ENCODE measurements at regions not wholly inside any gene's neighbourhood (a gene's known extent, or its start where the extent isn't known, plus 50 kb on each side); places are given as distances from the start of the nearest gene placed in this dataset.

- Histone ChIP-seq H3K4me2 (no peak overlapping the region), H3K79me2 (ENCODE audit: low read depth) (no peaks in the 10 kb centered on the region), H3K9ac (no peak overlapping the region), H3K36me3 (no peaks in the 10 kb centered on the region), H4K20me1 (ENCODE audit: low read depth) (no peaks in the 10 kb centered on the region), H3K4me3 (no peak overlapping the region), H3K27me3 (peaks cover under 1% of the 10 kb centered on the region), H3K9me3 (ENCODE audit: low read depth) (no peaks in the 10 kb centered on the region), H3K4me1 (no peaks in the 10 kb centered on the region), H2AFZ (replicated peaks) (no peak overlapping the region), H3F3A (ENCODE audit: low read depth) (no peaks in the 10 kb centered on the region), H3K27ac (no peak overlapping the region)
- no peak overlapping the region for H3K4me3 Mint-ChIP-seq
- TF ChIP-seq CTCF (IDR thresholded peaks at IDR 0.05) (no peak), EZH2phosphoT487 (IDR thresholded peaks at IDR 0.05) (no peak), EZH2 (IDR thresholded peaks at IDR 0.05) (no peak)
- H3K36me3 Mint-ChIP-seq = no peaks in the 10 kb centered on the region
- H3K9me3 Mint-ChIP-seq = peaks cover 22% of the 10 kb centered on the region
- H3K4me1 Mint-ChIP-seq = no peaks in the 10 kb centered on the region
- H3K27me3 Mint-ChIP-seq (ENCODE audit: insufficient read depth, low read depth) = peaks cover 11% of the 10 kb centered on the region
- no peak for DNase-seq (ENCODE audit: low spot score)
- H3K27ac Mint-ChIP-seq = no peak overlapping the region
These were observed 158.7 kb upstream of the NBPF11 start for GRCh38 chr1:148310807-148311206.

GRCh38 chr1:148309940-148310500 lies 157.9 kb upstream of the NBPF11 start:
- Histone ChIP-seq H3K4me2 (no peak overlapping the region), H3K27ac (no peak overlapping the region), H3K9ac (no peak overlapping the region), H3K36me3 (no peaks in the 10 kb centered on the region), H3F3A (ENCODE audit: low read depth) (no peaks in the 10 kb centered on the region), H3K4me1 (no peaks in the 10 kb centered on the region), H3K4me3 (no peak overlapping the region), H2AFZ (replicated peaks) (no peak overlapping the region), H3K27me3 (no peaks in the 10 kb centered on the region), H3K79me2 (ENCODE audit: low read depth) (no peaks in the 10 kb centered on the region), H3K9me3 (ENCODE audit: low read depth) (no peaks in the 10 kb centered on the region), H4K20me1 (ENCODE audit: low read depth) (no peaks in the 10 kb centered on the region)
- Mint-ChIP-seq H3K4me1 (no peaks in the 10 kb centered on the region), H3K36me3 (no peaks in the 10 kb centered on the region), H3K9me3 (peaks cover 22% of the 10 kb centered on the region), H3K27ac (no peak overlapping the region), H3K27me3 (ENCODE audit: insufficient read depth, low read depth) (peaks cover 10% of the 10 kb centered on the region), H3K4me3 (no peak overlapping the region)
- DNase-seq (ENCODE audit: low spot score) = no peak
- TF ChIP-seq CTCF (IDR thresholded peaks at IDR 0.05) (no peak), EZH2 (IDR thresholded peaks at IDR 0.05) (no peak), EZH2phosphoT487 (IDR thresholded peaks at IDR 0.05) (no peak)

- H3K36me3 Mint-ChIP-seq = no peaks in the 10 kb centered on the region
- no peak overlapping the region for H3K4me3 Mint-ChIP-seq
- Histone ChIP-seq H3K27me3 (peaks cover 5% of the 10 kb centered on the region), H3F3A (ENCODE audit: low read depth) (peaks cover 3% of the 10 kb centered on the region), H3K4me2 (no peak overlapping the region), H2AFZ (replicated peaks) (no peak overlapping the region), H3K4me1 (peaks cover 4% of the 10 kb centered on the region), H3K9ac (no peak overlapping the region), H3K27ac (no peak overlapping the region), H4K20me1 (ENCODE audit: low read depth) (no peaks in the 10 kb centered on the region), H3K9me3 (ENCODE audit: low read depth) (no peaks in the 10 kb centered on the region), H3K36me3 (no peaks in the 10 kb centered on the region), H3K79me2 (ENCODE audit: low read depth) (no peaks in the 10 kb centered on the region), H3K4me3 (no peak overlapping the region)
- peaks cover 2% of the 10 kb centered on the region for H3K4me1 Mint-ChIP-seq
- H3K27me3 Mint-ChIP-seq (ENCODE audit: insufficient read depth, low read depth) = peaks cover 9% of the 10 kb centered on the region
- no peak for DNase-seq (ENCODE audit: low spot score)
- H3K27ac Mint-ChIP-seq = no peak overlapping the region
- TF ChIP-seq EZH2 (IDR thresholded peaks at IDR 0.05) (no peak), EZH2phosphoT487 (IDR thresholded peaks at IDR 0.05) (no peak), CTCF (IDR thresholded peaks at IDR 0.05) (no peak)
- H3K9me3 Mint-ChIP-seq = peaks cover 19% of the 10 kb centered on the region
These were observed 156.9 kb upstream of the NBPF11 start for GRCh38 chr1:148308832-148309458.

Measured in neural progenitor cell (in vitro differentiated cells).